Nucleus accumbens (tissue), 56 donors: ENCODE measurements at regions not wholly inside any gene's neighbourhood (a gene's known extent, or its start where the extent isn't known, plus 50 kb on each side); places are given as distances from the start of the nearest gene placed in this dataset.

ENCODE experiments used
- DNase-seq, 56 donors: peaks; one replicate each; lab custom pipeline; 2025; lab: John Stamatoyannopoulos, UW

DNA sequence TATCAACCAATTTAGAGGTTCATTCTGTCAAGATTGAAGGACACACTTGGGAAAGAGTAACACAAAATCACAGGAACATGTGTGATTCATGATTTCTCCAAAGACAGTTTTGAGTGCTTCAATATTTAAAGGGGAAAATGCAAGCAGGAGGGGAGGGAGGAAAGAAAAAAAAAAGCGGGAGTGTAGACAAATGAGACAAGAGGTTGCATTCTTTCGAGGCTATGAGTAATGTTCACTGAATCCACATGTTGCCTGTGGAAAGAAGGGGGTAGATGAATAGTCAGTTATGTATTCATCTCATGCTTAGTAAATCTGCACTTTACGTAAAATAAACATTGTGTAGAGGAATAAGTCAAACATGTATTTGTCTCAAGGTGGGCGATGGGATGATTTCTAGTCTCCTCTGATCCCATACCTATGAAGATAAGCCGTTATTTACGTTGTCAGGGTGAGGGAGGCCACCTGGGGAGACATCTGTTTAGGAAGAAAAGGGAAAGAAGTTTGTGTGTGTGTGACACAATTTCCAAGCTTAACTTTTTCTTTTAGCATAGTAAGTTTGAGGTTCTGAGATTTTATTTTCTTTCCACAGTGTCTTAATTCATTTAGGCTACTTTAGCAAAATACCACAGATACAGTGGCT is 211.0 kb upstream of the ZC3H15 start:
- DNase-seq: no peak

GRCh38 chr2:186276909-186277308 is 209.2 kb upstream of the ZC3H15 start:
- DNase-seq: no peak

DNA sequence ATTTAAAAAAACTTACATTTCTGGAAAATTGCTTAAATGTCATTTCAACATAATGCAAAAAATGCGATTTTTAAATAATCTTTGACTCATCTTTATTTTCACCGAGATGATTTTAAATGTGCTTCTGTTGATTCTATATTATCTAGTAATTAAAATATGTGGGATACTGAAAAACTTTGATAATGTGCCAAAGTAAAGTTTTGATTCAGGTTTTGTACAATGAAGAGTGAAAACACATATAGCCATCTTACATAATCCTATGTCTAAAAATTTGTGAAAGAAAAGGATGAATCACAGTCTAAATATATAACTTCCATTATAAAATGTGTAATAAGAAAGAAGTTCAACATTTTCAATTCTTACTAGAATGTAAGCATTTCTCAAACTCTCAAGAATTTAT is 204.3 kb upstream of the ZC3H15 start:
- DNase-seq: no peak

- DNase-seq: no peak
These were observed 191.7 kb upstream of the ZC3H15 start for GRCh38 chr2:186294248-186294888.

GRCh38 chr2:186299610-186300009 is 186.4 kb upstream of the ZC3H15 start:
- DNase-seq: no peak

GRCh38 chr2:186302263-186302662 is 183.8 kb upstream of the ZC3H15 start:
- peak in 1 of 56 donors; percentile 1 for DNase-seq

- no peak for DNase-seq
These were observed 183.0 kb upstream of the ZC3H15 start for GRCh38 chr2:186303091-186303490.

DNA sequence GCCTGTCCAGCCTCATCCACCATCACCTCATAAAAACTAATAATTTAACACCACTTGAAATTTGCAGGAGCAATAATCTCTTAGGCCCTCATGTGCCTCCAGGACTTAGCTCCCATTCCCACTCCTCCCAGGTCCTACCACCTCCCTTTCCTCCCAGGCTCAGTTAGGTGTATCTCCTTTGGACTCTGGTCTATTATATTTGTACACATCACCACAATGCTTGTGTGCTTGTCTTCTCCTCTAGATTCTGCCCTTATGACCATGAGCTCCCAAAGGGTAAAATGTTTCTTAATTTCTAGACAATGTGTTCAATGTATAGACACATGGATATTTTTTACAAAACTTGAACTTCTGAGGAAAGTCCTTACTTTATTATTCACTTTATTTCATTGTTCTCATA is 182.0 kb upstream of the ZC3H15 start:
- no peak for DNase-seq

DNA sequence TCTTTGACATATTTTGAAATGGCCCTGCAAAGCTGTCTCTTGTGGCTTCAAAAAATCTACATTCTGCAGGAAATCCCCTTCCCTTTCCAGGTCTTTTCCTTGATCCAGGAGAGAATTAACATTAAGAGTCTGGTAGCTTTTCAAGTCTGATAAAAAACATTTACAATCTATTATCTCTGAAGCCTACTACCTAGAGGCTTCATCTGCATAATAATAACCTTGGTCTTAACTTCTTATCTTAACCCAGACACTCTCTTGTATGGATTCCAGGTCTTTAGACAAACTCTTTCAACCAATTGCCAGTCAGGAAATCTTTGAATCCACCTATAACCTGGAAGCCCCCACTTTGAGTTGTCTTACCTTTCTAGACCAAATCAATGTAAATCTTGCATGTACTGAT is 179.3 kb upstream of the ZC3H15 start:
- DNase-seq: no peak

- DNase-seq: no peak
These were observed 178.2 kb upstream of the ZC3H15 start for GRCh38 chr2:186307871-186308270.

DNA sequence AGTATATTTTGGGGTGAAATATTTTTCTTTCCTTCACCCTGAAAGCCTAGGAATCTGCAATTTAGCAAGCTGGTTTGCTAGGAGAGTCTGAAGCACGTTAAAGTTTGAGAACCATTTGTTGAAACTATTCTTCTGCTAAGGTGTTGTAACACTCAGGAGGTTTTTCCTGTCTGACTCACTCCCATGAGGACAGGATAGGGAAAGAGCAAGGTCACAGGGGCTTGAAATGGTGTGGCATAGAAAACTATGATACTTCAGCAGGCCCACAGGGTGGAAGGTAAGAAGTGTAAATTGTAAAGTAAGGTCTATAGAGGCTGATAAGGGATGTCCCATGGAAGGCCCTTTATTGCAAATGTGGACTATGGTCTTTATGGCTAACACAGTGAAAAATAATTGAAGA is 177.7 kb upstream of the ZC3H15 start:
- no peak for DNase-seq

DNA sequence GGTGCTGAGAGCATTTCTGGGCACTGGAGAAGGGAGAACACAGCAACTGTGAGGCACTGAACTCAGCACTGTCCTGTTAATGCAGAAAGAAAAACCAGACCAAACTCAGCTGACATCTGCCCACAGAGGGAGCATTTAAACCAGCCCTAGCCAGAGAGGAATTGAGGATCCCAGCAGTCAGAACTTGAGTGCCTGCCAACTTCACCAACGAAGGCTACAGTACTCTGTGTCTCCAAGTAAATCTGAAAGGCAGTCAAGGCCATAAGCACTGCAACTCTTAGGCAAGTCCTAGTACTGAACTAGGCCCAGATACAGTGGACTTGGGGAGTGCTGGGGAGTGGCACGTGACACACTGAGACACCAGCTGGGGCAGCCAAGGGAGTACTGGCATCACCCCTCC is 176.2 kb upstream of the ZC3H15 start:
- DNase-seq: no peak

DNA sequence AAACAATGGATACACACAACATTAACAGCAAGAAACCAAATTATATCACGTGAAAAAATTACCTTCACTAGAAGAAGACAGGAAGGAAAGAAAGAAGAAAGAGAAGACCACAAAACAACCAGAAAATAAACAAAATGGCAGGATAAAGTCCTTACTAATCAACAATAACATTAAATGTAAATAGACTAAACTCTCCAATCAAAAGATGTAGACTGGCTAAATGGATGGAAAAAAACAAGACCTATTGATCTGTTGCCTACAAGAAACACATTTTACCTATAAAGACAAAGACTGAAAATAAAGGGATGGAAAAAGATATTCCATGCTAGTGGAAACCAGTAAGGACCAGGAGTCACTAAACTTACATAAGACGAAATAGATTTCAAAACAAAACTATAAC is 167.0 kb upstream of the ZC3H15 start:
- no peak for DNase-seq

DNA sequence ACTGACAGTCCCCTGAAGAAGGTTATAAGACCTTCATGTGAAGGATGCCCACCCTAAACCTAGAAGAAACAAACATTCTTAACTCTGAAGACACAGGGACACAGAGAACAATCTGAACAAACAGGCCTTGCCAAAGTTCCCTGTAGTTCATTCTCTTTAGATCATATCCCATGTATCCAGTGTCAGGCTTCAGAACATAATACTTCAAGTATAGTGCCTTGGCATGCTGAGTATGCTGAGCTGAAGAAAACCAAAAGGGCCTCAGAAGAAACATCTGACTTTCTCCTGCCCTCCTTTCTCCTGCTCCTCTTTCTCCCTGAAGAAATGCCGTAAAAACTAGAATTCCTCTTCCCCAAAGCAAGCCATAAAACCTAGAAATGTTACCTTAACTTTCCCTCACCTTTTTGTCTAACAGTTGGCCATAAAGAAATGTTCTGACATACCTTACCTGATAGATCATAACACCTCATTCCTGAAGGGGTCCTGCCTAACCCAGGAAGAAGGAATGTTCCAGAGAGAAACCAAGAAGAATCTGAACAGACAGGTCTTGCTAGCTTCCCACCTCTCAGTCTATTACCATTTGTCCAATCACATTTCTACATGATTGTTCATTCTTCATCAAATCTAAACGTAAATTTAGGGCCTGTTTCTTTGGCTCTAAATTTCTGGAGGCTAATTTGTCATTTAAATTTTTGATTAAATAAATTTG is 160.1 kb upstream of the ZC3H15 start:
- DNase-seq: no peak

DNA sequence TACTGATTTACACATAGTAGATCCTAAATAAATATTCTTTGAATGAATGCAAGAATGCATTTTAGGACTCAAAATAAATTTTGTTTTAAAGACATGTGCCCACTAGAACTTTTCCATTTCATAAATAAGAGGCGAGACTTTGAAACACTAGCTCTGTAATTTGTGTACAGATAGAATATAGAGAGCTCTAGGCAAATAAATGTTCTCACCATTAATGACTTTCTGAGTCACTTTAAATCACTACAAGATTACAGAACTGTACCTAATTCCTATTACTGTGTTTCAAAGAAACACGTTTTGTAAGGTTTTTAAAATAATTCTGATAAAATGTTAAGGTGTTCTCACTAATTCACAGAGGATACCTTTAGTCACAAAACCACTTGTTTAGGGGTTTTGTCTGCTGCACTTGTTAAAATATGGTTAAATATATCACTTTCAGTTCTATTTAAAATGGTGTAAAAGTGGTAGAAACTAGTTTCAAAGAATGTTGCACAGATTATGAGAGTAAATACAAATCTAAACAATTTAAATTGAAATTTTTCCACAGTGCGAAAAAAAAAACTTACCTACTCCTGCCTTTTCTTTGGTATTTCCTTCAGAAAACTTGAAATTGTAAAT is 158.7 kb upstream of the ZC3H15 start:
- no peak for DNase-seq

DNA sequence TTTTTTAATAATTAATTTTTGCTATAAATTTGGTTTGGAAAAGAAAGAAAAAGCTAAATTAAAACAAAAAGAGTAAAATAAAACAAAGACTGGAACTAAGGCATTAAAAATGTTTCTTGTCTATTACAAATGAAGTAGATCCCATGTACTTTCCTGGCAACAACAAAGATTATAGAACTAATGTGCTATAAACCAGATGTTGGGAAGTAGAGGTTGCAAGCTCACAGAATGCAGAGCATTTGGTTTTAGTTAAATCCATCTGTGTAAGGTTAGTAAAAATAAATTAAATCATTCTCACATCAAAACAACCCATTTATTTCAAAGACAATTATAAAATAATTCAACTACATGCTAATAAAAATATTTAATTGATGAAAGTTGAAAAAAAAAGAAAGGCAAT is 157.2 kb upstream of the ZC3H15 start:
- no peak for DNase-seq

DNA sequence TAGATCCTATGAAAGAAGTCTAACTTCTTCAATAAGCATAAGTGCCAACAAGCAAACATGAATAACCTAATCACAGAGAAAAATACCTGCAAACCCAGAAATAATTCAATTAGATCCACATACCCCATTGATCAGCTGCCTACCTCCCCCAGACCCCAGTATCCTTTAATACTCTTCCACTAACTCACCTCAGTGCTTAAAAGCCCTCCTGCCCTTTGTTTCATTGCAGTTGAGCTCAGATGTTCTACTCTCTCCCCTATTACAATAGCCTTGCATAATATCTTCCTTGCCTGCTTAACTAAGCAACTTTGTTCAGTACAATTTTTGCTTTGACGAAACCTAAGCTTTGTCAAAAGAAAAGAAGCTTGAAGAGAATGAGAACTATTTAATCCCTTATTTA is 156.0 kb upstream of the ZC3H15 start:
- no peak for DNase-seq

DNA sequence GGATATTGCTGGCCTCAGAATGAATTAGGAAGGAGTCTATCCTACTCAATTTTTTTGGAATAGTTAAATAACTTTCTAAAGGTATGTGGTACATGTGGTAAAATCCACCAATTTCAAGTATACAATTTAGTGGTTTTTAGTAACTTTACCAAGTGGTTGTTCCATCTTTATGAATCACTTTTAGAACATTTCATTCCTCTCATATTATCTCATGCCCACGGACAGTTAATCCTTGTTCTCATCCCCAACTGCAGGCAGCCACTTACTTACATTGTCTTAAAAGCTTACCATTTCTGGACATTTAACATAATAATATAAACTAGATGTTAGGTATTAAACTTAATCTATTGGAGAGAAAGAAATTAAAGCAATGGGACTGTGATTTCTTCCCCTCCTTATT is 146.3 kb upstream of the ZC3H15 start:
- DNase-seq: no peak

- DNase-seq: no peak
These were observed 144.0 kb upstream of the ZC3H15 start for GRCh38 chr2:186342029-186342428.

- no peak for DNase-seq
These were observed 140.3 kb upstream of the ZC3H15 start for GRCh38 chr2:186345745-186346144.

GRCh38 chr2:186346216-186346615 is 139.8 kb upstream of the ZC3H15 start:
- no peak for DNase-seq

DNA sequence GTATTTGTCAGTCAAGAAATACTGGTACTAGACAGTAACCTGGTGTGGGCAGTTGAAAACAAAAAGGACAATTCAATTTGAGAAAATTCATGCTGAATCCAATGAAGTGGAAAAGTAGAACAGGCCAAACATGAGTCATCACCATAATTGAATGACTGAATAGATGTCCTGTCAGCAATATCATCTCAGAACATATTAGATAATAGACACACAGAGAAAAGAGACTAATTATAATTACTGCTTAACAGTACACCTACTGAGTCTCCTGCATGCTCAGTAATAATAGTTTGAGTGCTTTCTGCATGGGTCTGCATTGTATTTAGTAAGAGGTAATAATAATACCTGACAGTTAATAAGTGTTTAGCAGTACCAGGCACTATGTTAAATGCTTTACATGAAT is 138.6 kb upstream of the ZC3H15 start:
- DNase-seq: no peak
